GM23338 (cell line): ENCODE measurements at regions not wholly inside any gene's neighbourhood (a gene's known extent, or its start where the extent isn't known, plus 50 kb on each side); places are given as distances from the start of the nearest gene placed in this dataset.
"Not testable (repeated sequence)": the region's sequence is repeated elsewhere in the genome, so short reads cannot be mapped to it uniquely, and the experiment has no call there.

ENCODE experiments used
- ATAC-seq: fragments of 200-7000 bp; cut with Tn5 transposase; 3 replicates; pipeline ENCODE4 v1.9.1; 2020
- DNase-seq: peaks from one replicate; pipeline ENCODE4 v3.0.0-alpha.2; 2015; ENCODE audit warnings: low spot score
- H2AFZ ChIP-seq: fragments of 200-600 bp; sonication (generic); 2 replicates; pipeline ENCODE4 v1.8.0; 2016; ENCODE audit warnings: antibody characterized with exemption, mild to moderate bottlenecking, moderate library complexity
- H3F3A ChIP-seq: fragments of 200-600 bp; sonication (generic); replicated peaks from 2 replicates; pipeline ENCODE4 v1.8.0; 2017; ENCODE audit warnings: antibody characterized with exemption, mixed run types, low read depth
- H3K27ac ChIP-seq: fragments of 200-600 bp; sonication (generic); 2 replicates; pipeline ENCODE4 v1.6.1; 2016; ENCODE audit warnings: low read depth
- H3K27me3 ChIP-seq: fragments of 200-600 bp; sonication (generic); 2 replicates; pipeline ENCODE4 v1.8.0; 2016; ENCODE audit warnings: mild to moderate bottlenecking, mixed run types, moderate library complexity; ENCODE audit not compliant: insufficient read depth
- H3K36me3 ChIP-seq: fragments of 200-600 bp; sonication (generic); 2 replicates; pipeline ENCODE4 v1.8.0; 2016; ENCODE audit warnings: mild to moderate bottlenecking; ENCODE audit not compliant: insufficient read depth
- H3K4me1 ChIP-seq: fragments of 200-600 bp; sonication (generic); 2 replicates; pipeline ENCODE4 v1.8.0; 2016; ENCODE audit warnings: mild to moderate bottlenecking, moderate library complexity; ENCODE audit not compliant: insufficient read depth
- H3K4me2 ChIP-seq: fragments of 200-600 bp; sonication (generic); 2 replicates; pipeline ENCODE4 v1.7.1; 2017; ENCODE audit warnings: mixed run types
- H3K4me3 ChIP-seq: fragments of 200-600 bp; sonication (generic); 2 replicates; pipeline ENCODE4 v1.6.1; 2016; ENCODE audit warnings: mixed run types
- H3K79me2 ChIP-seq: fragments of 200-600 bp; sonication (generic); replicated peaks from 2 replicates; pipeline ENCODE4 v1.8.0; 2017; ENCODE audit warnings: mild to moderate bottlenecking; ENCODE audit not compliant: insufficient read depth
- H3K9me2 ChIP-seq: fragments of 200-600 bp; sonication (generic); 2 replicates; pipeline ENCODE4 v1.8.0; 2017; ENCODE audit not compliant: insufficient read depth
- H4K20me1 ChIP-seq: fragments of 200-600 bp; sonication (generic); replicated peaks from 2 replicates; pipeline ENCODE4 v1.8.0; 2017; ENCODE audit warnings: mild to moderate bottlenecking; ENCODE audit not compliant: insufficient read depth
- H3K27ac Mint-ChIP-seq: 2 replicates; pipeline ENCODE4 v1.8.0; 2020; ENCODE audit warnings: inconsistent platforms, mild to moderate bottlenecking, moderate library complexity, mixed read lengths
- H3K27me3 Mint-ChIP-seq: 3 replicates; pipeline ENCODE4 v1.8.0; 2022; ENCODE audit warnings: low read depth, mild to moderate bottlenecking, moderate library complexity, mixed read lengths, inconsistent platforms; ENCODE audit not compliant: insufficient read depth, poor library complexity
- H3K36me3 Mint-ChIP-seq: 3 replicates; pipeline ENCODE4 v1.8.0; 2021; ENCODE audit warnings: low read depth, mild to moderate bottlenecking, inconsistent platforms, moderate library complexity, mixed read lengths
- H3K4me1 Mint-ChIP-seq: 3 replicates; pipeline ENCODE4 v1.8.0; 2020; ENCODE audit warnings: mild to moderate bottlenecking, inconsistent platforms, mixed read lengths
- H3K4me3 Mint-ChIP-seq: 3 replicates; pipeline ENCODE4 v1.8.0; 2021; ENCODE audit warnings: moderate library complexity, mild to moderate bottlenecking, inconsistent platforms, mixed read lengths
- H3K9me3 Mint-ChIP-seq: 3 replicates; pipeline ENCODE4 v1.8.0; 2020; ENCODE audit warnings: moderate library complexity, mild to moderate bottlenecking, inconsistent platforms, mixed read lengths
- EZH2 ChIP-seq: fragments of 200-600 bp; sonication (generic); IDR thresholded peaks from one replicate; pipeline ENCODE4 v1.8.0; 2017; ENCODE audit warnings: antibody characterized with exemption, mild to moderate bottlenecking, low read depth; ENCODE audit not compliant: unreplicated experiment
- JUNB ChIP-seq: IDR thresholded peaks from one replicate; pipeline ENCODE4 v1.6.1; 2016; ENCODE audit warnings: antibody characterized with exemption; ENCODE audit not compliant: unreplicated experiment
- NANOG ChIP-seq: IDR thresholded peaks from 2 replicates; pipeline ENCODE4 v1.6.1; 2016; ENCODE audit warnings: antibody characterized with exemption, borderline replicate concordance
- ZNF331 ChIP-seq: fragments of 250-450 bp; sonication (Bioruptor Pico); IDR thresholded peaks from 2 replicates; pipeline ENCODE4 v1.5.0; 2020; ENCODE audit warnings: low read depth, mild to moderate bottlenecking, moderate library complexity
- TF ChIP-seq, protein P1 (sequence below): fragments of 250-450 bp; sonication (Bioruptor Pico); IDR thresholded peaks from 2 replicates; pipeline ENCODE4 v1.5.0; 2020; ENCODE audit warnings: mild to moderate bottlenecking, moderate library complexity
- TF ChIP-seq, protein P2 (sequence below): IDR thresholded peaks from one replicate; pipeline ENCODE4 v1.6.1; 2018; ENCODE audit warnings: antibody characterized with exemption; ENCODE audit not compliant: unreplicated experiment

DNA sequence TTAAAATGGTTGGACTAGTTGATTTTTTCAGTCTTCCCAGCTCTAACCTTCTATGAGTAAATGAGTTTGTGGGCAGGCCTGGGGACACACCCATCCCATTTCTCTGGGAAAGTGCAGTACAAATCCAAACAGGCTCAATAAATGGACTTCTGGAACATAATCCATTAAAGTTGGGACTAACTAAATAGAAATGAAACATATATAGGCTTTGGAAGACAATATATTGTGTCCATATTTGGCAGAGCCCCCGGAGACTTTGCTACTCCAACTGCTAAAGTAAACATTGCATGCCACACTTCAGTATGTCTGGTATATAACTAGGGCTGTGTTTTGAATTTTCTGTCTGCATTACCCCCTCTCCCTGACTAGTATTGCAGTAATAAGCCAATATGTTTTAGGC lies 191.4 kb upstream of the DAB2 start:
- no peaks in the 10 kb centered on the region for H3K36me3 ChIP-seq
- no peak overlapping the region for H3K4me2 ChIP-seq
- no peak overlapping the region for H3K4me3 ChIP-seq
- no peaks in the 10 kb centered on the region for H3K9me2 ChIP-seq
- H3F3A ChIP-seq: no peaks in the 10 kb centered on the region
- Mint-ChIP-seq H3K9me3 (peaks cover 5% of the 10 kb centered on the region), H3K27me3 (no peaks in the 10 kb centered on the region), H3K4me1 (no peaks in the 10 kb centered on the region), H3K27ac (no peak overlapping the region), H3K36me3 (no peaks in the 10 kb centered on the region), H3K4me3 (no peak overlapping the region)
- H3K79me2 ChIP-seq: no peaks in the 10 kb centered on the region
- no peak overlapping the region for H3K27ac ChIP-seq
- H4K20me1 ChIP-seq: no peaks in the 10 kb centered on the region
- TF ChIP-seq ZNF331 (CRISPR knock-in tag) (no peak), EZH2 (no peak), JUNB (no peak), NANOG (no peak)
- TF ChIP-seq, protein P1, sequence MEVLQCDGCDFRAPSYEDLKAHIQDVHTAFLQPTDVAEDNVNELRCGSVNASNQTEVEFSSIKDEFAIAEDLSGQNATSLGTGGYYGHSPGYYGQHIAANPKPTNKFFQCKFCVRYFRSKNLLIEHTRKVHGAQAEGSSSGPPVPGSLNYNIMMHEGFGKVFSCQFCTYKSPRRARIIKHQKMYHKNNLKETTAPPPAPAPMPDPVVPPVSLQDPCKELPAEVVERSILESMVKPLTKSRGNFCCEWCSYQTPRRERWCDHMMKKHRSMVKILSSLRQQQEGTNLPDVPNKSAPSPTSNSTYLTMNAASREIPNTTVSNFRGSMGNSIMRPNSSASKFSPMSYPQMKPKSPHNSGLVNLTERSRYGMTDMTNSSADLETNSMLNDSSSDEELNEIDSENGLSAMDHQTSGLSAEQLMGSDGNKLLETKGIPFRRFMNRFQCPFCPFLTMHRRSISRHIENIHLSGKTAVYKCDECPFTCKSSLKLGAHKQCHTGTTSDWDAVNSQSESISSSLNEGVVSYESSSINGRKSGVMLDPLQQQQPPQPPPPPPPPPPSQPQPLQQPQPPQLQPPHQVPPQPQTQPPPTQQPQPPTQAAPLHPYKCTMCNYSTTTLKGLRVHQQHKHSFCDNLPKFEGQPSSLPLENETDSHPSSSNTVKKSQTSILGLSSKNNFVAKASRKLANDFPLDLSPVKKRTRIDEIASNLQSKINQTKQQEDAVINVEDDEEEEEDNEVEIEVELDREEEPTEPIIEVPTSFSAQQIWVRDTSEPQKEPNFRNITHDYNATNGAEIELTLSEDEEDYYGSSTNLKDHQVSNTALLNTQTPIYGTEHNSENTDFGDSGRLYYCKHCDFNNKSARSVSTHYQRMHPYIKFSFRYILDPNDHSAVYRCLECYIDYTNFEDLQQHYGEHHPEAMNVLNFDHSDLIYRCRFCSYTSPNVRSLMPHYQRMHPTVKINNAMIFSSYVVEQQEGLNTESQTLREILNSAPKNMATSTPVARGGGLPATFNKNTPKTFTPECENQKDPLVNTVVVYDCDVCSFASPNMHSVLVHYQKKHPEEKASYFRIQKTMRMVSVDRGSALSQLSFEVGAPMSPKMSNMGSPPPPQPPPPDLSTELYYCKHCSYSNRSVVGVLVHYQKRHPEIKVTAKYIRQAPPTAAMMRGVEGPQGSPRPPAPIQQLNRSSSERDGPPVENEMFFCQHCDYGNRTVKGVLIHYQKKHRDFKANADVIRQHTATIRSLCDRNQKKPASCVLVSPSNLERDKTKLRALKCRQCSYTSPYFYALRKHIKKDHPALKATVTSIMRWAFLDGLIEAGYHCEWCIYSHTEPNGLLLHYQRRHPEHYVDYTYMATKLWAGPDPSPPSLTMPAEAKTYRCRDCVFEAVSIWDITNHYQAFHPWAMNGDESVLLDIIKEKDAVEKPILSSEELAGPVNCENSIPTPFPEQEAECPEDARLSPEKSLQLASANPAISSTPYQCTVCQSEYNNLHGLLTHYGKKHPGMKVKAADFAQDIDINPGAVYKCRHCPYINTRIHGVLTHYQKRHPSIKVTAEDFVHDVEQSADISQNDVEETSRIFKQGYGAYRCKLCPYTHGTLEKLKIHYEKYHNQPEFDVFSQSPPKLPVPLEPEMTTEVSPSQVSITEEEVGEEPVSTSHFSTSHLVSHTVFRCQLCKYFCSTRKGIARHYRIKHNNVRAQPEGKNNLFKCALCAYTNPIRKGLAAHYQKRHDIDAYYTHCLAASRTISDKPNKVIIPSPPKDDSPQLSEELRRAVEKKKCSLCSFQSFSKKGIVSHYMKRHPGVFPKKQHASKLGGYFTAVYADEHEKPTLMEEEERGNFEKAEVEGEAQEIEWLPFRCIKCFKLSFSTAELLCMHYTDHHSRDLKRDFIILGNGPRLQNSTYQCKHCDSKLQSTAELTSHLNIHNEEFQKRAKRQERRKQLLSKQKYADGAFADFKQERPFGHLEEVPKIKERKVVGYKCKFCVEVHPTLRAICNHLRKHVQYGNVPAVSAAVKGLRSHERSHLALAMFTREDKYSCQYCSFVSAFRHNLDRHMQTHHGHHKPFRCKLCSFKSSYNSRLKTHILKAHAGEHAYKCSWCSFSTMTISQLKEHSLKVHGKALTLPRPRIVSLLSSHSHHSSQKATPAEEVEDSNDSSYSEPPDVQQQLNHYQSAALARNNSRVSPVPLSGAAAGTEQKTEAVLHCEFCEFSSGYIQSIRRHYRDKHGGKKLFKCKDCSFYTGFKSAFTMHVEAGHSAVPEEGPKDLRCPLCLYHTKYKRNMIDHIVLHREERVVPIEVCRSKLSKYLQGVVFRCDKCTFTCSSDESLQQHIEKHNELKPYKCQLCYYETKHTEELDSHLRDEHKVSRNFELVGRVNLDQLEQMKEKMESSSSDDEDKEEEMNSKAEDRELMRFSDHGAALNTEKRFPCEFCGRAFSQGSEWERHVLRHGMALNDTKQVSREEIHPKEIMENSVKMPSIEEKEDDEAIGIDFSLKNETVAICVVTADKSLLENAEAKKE: no peak
- TF ChIP-seq, protein P2, sequence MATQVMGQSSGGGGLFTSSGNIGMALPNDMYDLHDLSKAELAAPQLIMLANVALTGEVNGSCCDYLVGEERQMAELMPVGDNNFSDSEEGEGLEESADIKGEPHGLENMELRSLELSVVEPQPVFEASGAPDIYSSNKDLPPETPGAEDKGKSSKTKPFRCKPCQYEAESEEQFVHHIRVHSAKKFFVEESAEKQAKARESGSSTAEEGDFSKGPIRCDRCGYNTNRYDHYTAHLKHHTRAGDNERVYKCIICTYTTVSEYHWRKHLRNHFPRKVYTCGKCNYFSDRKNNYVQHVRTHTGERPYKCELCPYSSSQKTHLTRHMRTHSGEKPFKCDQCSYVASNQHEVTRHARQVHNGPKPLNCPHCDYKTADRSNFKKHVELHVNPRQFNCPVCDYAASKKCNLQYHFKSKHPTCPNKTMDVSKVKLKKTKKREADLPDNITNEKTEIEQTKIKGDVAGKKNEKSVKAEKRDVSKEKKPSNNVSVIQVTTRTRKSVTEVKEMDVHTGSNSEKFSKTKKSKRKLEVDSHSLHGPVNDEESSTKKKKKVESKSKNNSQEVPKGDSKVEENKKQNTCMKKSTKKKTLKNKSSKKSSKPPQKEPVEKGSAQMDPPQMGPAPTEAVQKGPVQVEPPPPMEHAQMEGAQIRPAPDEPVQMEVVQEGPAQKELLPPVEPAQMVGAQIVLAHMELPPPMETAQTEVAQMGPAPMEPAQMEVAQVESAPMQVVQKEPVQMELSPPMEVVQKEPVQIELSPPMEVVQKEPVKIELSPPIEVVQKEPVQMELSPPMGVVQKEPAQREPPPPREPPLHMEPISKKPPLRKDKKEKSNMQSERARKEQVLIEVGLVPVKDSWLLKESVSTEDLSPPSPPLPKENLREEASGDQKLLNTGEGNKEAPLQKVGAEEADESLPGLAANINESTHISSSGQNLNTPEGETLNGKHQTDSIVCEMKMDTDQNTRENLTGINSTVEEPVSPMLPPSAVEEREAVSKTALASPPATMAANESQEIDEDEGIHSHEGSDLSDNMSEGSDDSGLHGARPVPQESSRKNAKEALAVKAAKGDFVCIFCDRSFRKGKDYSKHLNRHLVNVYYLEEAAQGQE: no peak
- ATAC-seq (no peak), DNase-seq (no peak)
- H3K4me1 ChIP-seq: no peaks in the 10 kb centered on the region
- H3K27me3 ChIP-seq: no peaks in the 10 kb centered on the region
- H2AFZ ChIP-seq: no peak overlapping the region

DNA sequence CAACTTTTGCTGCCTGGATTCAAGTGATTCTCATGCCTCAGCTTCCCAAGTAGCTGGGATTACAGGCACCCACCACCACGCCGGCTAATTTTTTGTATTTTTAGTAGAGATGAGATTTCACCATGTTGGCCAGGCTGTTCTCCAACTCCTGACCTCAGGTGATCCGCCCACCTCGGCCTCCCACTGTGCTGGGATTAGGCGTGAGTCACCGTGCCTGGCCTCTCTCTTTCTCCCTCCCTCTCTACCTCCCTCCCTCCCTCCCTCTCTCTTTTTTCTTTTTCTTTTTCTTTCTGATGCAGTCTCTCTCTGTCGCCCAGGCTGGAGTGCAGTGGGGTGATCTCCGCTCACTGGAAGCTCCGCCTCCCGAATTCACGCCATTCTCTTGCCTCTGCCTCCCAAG lies 186.3 kb upstream of the DAB2 start:
- H3K79me2 ChIP-seq, H3K9me3 Mint-ChIP-seq, H3K4me1 ChIP-seq, H3K4me3 Mint-ChIP-seq, H3K9me2 ChIP-seq, H3K36me3 ChIP-seq, H3K27me3 Mint-ChIP-seq, H3K4me1 Mint-ChIP-seq, ATAC-seq, H3K4me2 ChIP-seq, H3K27ac Mint-ChIP-seq, H4K20me1 ChIP-seq, H3K36me3 Mint-ChIP-seq, DNase-seq, H3K27ac ChIP-seq, H3K27me3 ChIP-seq, H2AFZ ChIP-seq, H3F3A ChIP-seq, H3K4me3 ChIP-seq: not testable (repeated sequence)
